ENCODE measurements at regions not wholly inside any gene's neighbourhood (a gene's known extent, or its start where the extent isn't known, plus 50 kb on each side); places are given as distances from the start of the nearest gene placed in this dataset.

- no peak for DNase-seq
Observed at GRCh38 chr20:34163307-34163706, 51.3 kb upstream of the EIF2S2 start.

GRCh38 chr20:34164381-34164984, 52.4 kb upstream of the EIF2S2 start:
- no peak for DNase-seq

GRCh38 chr20:34165018-34165619, 53.1 kb upstream of the EIF2S2 start:
- DNase-seq, result peak; percentile 20

- no peak for DNase-seq
Observed at GRCh38 chr20:34171640-34172039, 59.6 kb upstream of the EIF2S2 start.

- DNase-seq, result no peak
Observed at GRCh38 chr20:34172926-34173325, 60.9 kb upstream of the EIF2S2 start.

GRCh38 chr20:34175079-34175478, 63.0 kb upstream of the EIF2S2 start:
- DNase-seq, result no peak

- no peak for DNase-seq
Observed at GRCh38 chr20:34175879-34176278, 63.8 kb upstream of the EIF2S2 start.

GRCh38 chr20:34177052-34177451, 64.2 kb upstream of the ASIP start:
- DNase-seq, result no peak

- DNase-seq, result no peak
Observed at GRCh38 chr20:34179637-34180360, 61.4 kb upstream of the ASIP start.

- DNase-seq, result peak; percentile 44
Observed at GRCh38 chr20:34180460-34181120, 60.6 kb upstream of the ASIP start.

GRCh38 chr20:34181484-34181883, 59.7 kb upstream of the ASIP start:
- no peak for DNase-seq

- DNase-seq, result no peak
Observed at GRCh38 chr20:34185766-34186620, 55.2 kb upstream of the ASIP start.

- no peak for DNase-seq
Observed at GRCh38 chr20:34189572-34190163, 51.6 kb upstream of the ASIP start.

- peak; percentile 40 for DNase-seq
Observed at GRCh38 chr20:34190262-34190661, 51.0 kb upstream of the ASIP start.

GRCh38 chr20:34190679-34191090, 50.5 kb upstream of the ASIP start:
- peak; percentile 87 for DNase-seq
